ACC112 (cell line): ENCODE measurements at regions not wholly inside any gene's neighbourhood (a gene's known extent, or its start where the extent isn't known, plus 50 kb on each side); places are given as distances from the start of the nearest gene placed in this dataset.
A peak's percentile ranks its signal among the peaks of the same experiment; 100 is the strongest.

Experiments used
- H2AFZ ChIP-seq: fragments of 200-600 bp; sonication (generic); one replicate; pipeline ENCODE4 v1.6.0; 2017; ENCODE audit warnings: antibody characterized with exemption, low read length; ENCODE audit not compliant: unreplicated experiment
- H3K27ac ChIP-seq: fragments of 200-600 bp; sonication (generic); 2 replicates; pipeline ENCODE4 v1.5.1; 2014; ENCODE audit warnings: low read depth, mild to moderate bottlenecking, antibody characterized with exemption, low read length, moderate library complexity
- H3K27me3 ChIP-seq: fragments of 200-600 bp; sonication (generic); 2 replicates; pipeline ENCODE4 v1.6.1; 2014; ENCODE audit warnings: mild to moderate bottlenecking, antibody characterized with exemption, low read length, moderate library complexity, mixed read lengths; ENCODE audit not compliant: insufficient read depth
- H3K36me3 ChIP-seq: fragments of 200-600 bp; sonication (generic); 2 replicates; pipeline ENCODE4 v1.6.1; 2016; ENCODE audit warnings: mild to moderate bottlenecking, antibody characterized with exemption, low read length, moderate library complexity, mixed read lengths; ENCODE audit not compliant: insufficient read depth
- H3K4me1 ChIP-seq: fragments of 200-600 bp; sonication (generic); one replicate; pipeline ENCODE4 v1.6.1; 2016; ENCODE audit warnings: low read length, mixed read lengths; ENCODE audit not compliant: insufficient read depth, unreplicated experiment, control insufficient read depth
- H3K4me3 ChIP-seq: fragments of 200-600 bp; sonication (generic); 2 replicates; pipeline ENCODE4 v1.5.1; 2014; ENCODE audit warnings: mild to moderate bottlenecking, low read depth, low read length
- H3K79me2 ChIP-seq: fragments of 200-600 bp; sonication (generic); one replicate; pipeline ENCODE4 v1.6.0; 2016; ENCODE audit warnings: low read length; ENCODE audit not compliant: control insufficient read depth, unreplicated experiment, insufficient read depth

- Histone ChIP-seq H3K4me1 (peaks cover 6% of the 10 kb centered on the region), H3K27ac (peak overlapping the region; percentile 91), H3K36me3 (no peaks in the 10 kb centered on the region), H2AFZ (peak overlapping the region; percentile 11), H3K79me2 (no peaks in the 10 kb centered on the region), H3K27me3 (no peaks in the 10 kb centered on the region), H3K4me3 (no peak overlapping the region)
Observed at GRCh38 chr7:20562461-20562860, 53.0 kb upstream of the ABCB5 start.
